ENCODE measurements at regions not wholly inside any gene's neighbourhood (a gene's known extent, or its start where the extent isn't known, plus 50 kb on each side); places are given as distances from the start of the nearest gene placed in this dataset.

- TF ChIP-seq CTCF (IDR thresholded peaks at IDR 0.05) (no peak), MXI1 (IDR thresholded peaks at IDR 0.05; ENCODE audit: low read depth, low read length) (no peak)
These were observed 135.0 kb upstream of the PRR16 start for GRCh38 chr5:120329095-120329494.
